GM10248 (cell line): ENCODE measurements at regions not wholly inside any gene's neighbourhood (a gene's known extent, or its start where the extent isn't known, plus 50 kb on each side); places are given as distances from the start of the nearest gene placed in this dataset.

Experiments used
- CTCF ChIA-PET: fragments of 300-600 bp; sonication (Branson Sonifier 250); formaldehyde crosslinking; extraction: SDS; loops from one replicate; lab custom pipeline; 2021; ENCODE audit warnings: antibody characterized with exemption; lab: Yijun Ruan, JAX
- POLR2A ChIA-PET: fragments of 350-650 bp; sonication (Branson Sonifier 250); formaldehyde crosslinking; extraction: SDS; loops from one replicate; lab custom pipeline; 2020; ENCODE audit warnings: antibody characterized with exemption; lab: Yijun Ruan, JAX
- DNase-seq: peaks from one replicate; pipeline ENCODE4 v3.0.0; 2012; ENCODE audit errors: extremely low spot score
- CTCF ChIP-seq: IDR thresholded peaks from 2 replicates; pipeline ENCODE4 v1.5.1; 2012; ENCODE audit warnings: mild to moderate bottlenecking, low read depth; ENCODE audit errors: extremely low read depth, missing control alignments, control extremely low read depth

- TF ChIP-seq CTCF: no peak
- POLR2A ChIA-PET: no interaction called here
- CTCF ChIA-PET: interaction anchor here (1.4 to 1.7 kb wide), 2 partner anchors 210 to 301 kb away, joined by 3 to 6 read pairs; no protein-coding TSS in a partner anchor
- DNase-seq: no peak
Observed at GRCh38 chr21:35099310-35099709, 50.2 kb upstream of the RUNX1 start.
